A673 (cell line): ENCODE measurements at regions not wholly inside any gene's neighbourhood (a gene's known extent, or its start where the extent isn't known, plus 50 kb on each side); places are given as distances from the start of the nearest gene placed in this dataset.

Experiments
- BruUV-seq: library from RNA; stranded (reverse); fragments of 400-500 nt; replicated peaks from 2 replicates; lab custom pipeline; 2021; lab: Mats Ljungman, UMichigan
- CTCF ChIA-PET: fragments of 300-600 bp; sonication (Branson Sonifier 250); formaldehyde crosslinking; loops from one replicate; lab custom pipeline; 2022; ENCODE audit warnings: antibody characterized with exemption; lab: Charles Lee
- POLR2A ChIA-PET: fragments of 300-600 bp; sonication (Branson Sonifier 250); formaldehyde crosslinking; loops from one replicate; lab custom pipeline; 2022; ENCODE audit warnings: antibody characterized with exemption; ENCODE audit not compliant: low non-redundant PET; lab: Charles Lee
- DNase-seq: peaks from one replicate; pipeline ENCODE4 v3.0.0-alpha.2; 2015; ENCODE audit warnings: low spot score
- H3K27ac ChIP-seq: fragments of 200-600 bp; sonication (generic); 2 replicates; pipeline ENCODE4 v1.5.1; 2016; ENCODE audit warnings: mixed run types, low read depth, mild to moderate bottlenecking, mixed read lengths, antibody characterized with exemption, low read length; ENCODE audit not compliant: poor library complexity, severe bottlenecking
- H3K27me3 ChIP-seq: fragments of 200-600 bp; sonication (generic); replicated peaks from 2 replicates; pipeline ENCODE4 v1.6.1; 2017; ENCODE audit warnings: mixed run types, low read depth, mild to moderate bottlenecking, mixed read lengths, antibody characterized with exemption, low read length; ENCODE audit not compliant: insufficient read depth, poor library complexity
- H3K36me3 ChIP-seq: fragments of 200-600 bp; sonication (generic); 2 replicates; pipeline ENCODE4 v1.6.1; 2016; ENCODE audit warnings: mixed run types, mild to moderate bottlenecking, mixed read lengths, antibody characterized with exemption, low read length; ENCODE audit not compliant: insufficient read depth, poor library complexity, severe bottlenecking
- H3K4me1 ChIP-seq: fragments of 200-600 bp; sonication (generic); 2 replicates; pipeline ENCODE4 v1.6.1; 2017; ENCODE audit warnings: mixed run types, mild to moderate bottlenecking, mixed read lengths, antibody characterized with exemption, low read length; ENCODE audit not compliant: insufficient read depth, poor library complexity, severe bottlenecking
- H3K4me3 ChIP-seq: fragments of 200-600 bp; sonication (generic); 2 replicates; pipeline ENCODE4 v1.5.1; 2016; ENCODE audit warnings: low read depth, mixed run types, mild to moderate bottlenecking, mixed read lengths, low read length; ENCODE audit not compliant: poor library complexity, severe bottlenecking
- H3K9me3 ChIP-seq: fragments of 200-600 bp; sonication (generic); 2 replicates; pipeline ENCODE4 v1.6.1; 2016; ENCODE audit warnings: mixed run types, low read depth, mild to moderate bottlenecking, mixed read lengths, antibody characterized with exemption, low read length; ENCODE audit not compliant: poor library complexity, severe bottlenecking
- EZH2 ChIP-seq: fragments of 200-600 bp; sonication (generic); IDR thresholded peaks from 2 replicates; pipeline ENCODE4 v1.6.1; 2017; ENCODE audit warnings: borderline replicate concordance, low read depth, mild to moderate bottlenecking, mixed read lengths, antibody characterized with exemption, low read length; ENCODE audit not compliant: poor library complexity, severe bottlenecking
- intact Hi-C: fragments of 100-400 bp; cut with micrococcal nuclease; formaldehyde crosslinking; loops from one replicate; pipeline ENCODE4 v1.10.0; 2022; ENCODE audit not compliant: unreplicated experiment
- TF ChIP-seq, protein P1 (sequence below): fragments of 300-800, 200-600 bp; sonication (generic); conservative IDR thresholded peaks from 2 replicates; pipeline ENCODE4 v1.5.1; 2017; ENCODE audit warnings: low read depth, mild to moderate bottlenecking, antibody characterized with exemption, low read length, moderate library complexity, mixed read lengths

DNA sequence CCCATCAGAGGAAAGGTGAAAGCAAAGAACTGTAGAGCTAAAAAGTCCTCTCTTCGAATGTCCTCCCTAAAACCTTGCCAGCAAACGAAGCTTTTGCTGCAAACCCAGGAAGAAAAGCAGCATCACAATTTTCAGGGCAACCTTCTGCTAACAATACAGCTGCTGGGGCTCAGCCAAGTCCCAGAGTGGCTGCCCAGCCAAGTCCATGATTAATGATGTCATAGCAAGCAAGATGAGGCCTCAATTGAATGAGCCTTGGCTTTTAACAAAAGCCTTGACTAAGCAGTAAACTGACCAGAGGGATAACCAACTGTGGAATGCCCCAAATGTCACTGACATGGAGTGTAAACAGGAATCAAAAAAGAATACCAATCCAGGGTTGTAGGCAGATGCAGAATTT is 342.7 kb downstream of the PMP22 start:
- CTCF ChIA-PET = no interaction called here
- DNase-seq = no peak
- Histone ChIP-seq H3K27ac (no peak overlapping the region), H3K4me3 (no peak overlapping the region), H3K27me3 (no peaks in the 10 kb centered on the region), H3K9me3 (no peaks in the 10 kb centered on the region), H3K4me1 (no peaks in the 10 kb centered on the region), H3K36me3 (no peaks in the 10 kb centered on the region)
- no peak for TF ChIP-seq EZH2
- TF ChIP-seq, protein P1, sequence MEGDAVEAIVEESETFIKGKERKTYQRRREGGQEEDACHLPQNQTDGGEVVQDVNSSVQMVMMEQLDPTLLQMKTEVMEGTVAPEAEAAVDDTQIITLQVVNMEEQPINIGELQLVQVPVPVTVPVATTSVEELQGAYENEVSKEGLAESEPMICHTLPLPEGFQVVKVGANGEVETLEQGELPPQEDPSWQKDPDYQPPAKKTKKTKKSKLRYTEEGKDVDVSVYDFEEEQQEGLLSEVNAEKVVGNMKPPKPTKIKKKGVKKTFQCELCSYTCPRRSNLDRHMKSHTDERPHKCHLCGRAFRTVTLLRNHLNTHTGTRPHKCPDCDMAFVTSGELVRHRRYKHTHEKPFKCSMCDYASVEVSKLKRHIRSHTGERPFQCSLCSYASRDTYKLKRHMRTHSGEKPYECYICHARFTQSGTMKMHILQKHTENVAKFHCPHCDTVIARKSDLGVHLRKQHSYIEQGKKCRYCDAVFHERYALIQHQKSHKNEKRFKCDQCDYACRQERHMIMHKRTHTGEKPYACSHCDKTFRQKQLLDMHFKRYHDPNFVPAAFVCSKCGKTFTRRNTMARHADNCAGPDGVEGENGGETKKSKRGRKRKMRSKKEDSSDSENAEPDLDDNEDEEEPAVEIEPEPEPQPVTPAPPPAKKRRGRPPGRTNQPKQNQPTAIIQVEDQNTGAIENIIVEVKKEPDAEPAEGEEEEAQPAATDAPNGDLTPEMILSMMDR = no peak
- intact Hi-C loops = no loop called here
- POLR2A ChIA-PET = no interaction called here
- no TSS peak for BruUV-seq

DNA sequence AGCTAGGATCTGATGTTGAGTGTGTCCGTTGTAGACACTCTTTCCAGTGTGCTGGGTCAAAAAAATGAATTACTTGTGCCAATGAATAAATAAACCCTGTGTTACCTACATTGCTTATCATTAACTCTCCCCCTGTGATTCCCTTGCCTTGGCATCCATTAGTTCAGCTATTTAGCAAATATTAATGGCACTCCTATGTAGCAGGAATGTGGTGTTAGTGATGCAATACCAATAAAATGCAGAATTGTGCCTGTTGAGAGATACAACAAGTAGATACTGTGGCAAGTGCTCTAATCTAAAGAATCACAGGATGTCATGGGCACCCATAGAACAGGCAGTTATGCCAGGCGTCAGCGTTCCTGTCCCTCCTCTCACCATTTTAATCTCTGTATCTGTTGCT is 343.2 kb downstream of the PMP22 start:
- no peaks in the 10 kb centered on the region for H3K27me3 ChIP-seq
- no peaks in the 10 kb centered on the region for H3K4me1 ChIP-seq
- no peak overlapping the region for H3K4me3 ChIP-seq
- no peak for DNase-seq
- H3K27ac ChIP-seq = no peak overlapping the region
- H3K36me3 ChIP-seq = no peaks in the 10 kb centered on the region
- TF ChIP-seq EZH2 = no peak
- BruUV-seq = no TSS peak
- intact Hi-C loops = no loop called here
- peaks cover 3% of the 10 kb centered on the region for H3K9me3 ChIP-seq
- ChIA-PET CTCF (no interaction called here), POLR2A (no interaction called here)

- no peak for TF ChIP-seq EZH2
- TF ChIP-seq, protein P1 = no peak
- intact Hi-C loops = no loop called here
Observed at GRCh38 chr17:14919631-14920213, 345.4 kb downstream of the PMP22 start.

GRCh38 chr17:14919094-14919493 is 346.0 kb downstream of the PMP22 start:
- intact Hi-C loops = no loop called here
- BruUV-seq = no TSS peak
- Histone ChIP-seq H3K27ac (no peak overlapping the region), H3K4me3 (no peak overlapping the region), H3K36me3 (no peaks in the 10 kb centered on the region), H3K9me3 (peaks cover 13% of the 10 kb centered on the region), H3K4me1 (no peaks in the 10 kb centered on the region), H3K27me3 (no peaks in the 10 kb centered on the region)
- DNase-seq = no peak
- CTCF ChIA-PET = no interaction called here
- TF ChIP-seq, protein P1 = no peak
- TF ChIP-seq EZH2 = no peak
- POLR2A ChIA-PET = no interaction called here

More at GRCh38 chr17:14919631-14920213, 345.4 kb downstream of the PMP22 start:
- CTCF ChIA-PET = no interaction called here
- POLR2A ChIA-PET = no interaction called here
- BruUV-seq = no TSS peak
- H3K4me3 ChIP-seq = no peak overlapping the region
- no peaks in the 10 kb centered on the region for H3K36me3 ChIP-seq
- no peaks in the 10 kb centered on the region for H3K4me1 ChIP-seq
- H3K9me3 ChIP-seq = peaks cover 13% of the 10 kb centered on the region
- no peaks in the 10 kb centered on the region for H3K27me3 ChIP-seq
- H3K27ac ChIP-seq = no peak overlapping the region
- DNase-seq = no peak
